ENCODE measurements at regions not wholly inside any gene's neighbourhood (a gene's known extent, or its start where the extent isn't known, plus 50 kb on each side); places are given as distances from the start of the nearest gene placed in this dataset.

GRCh38 chr5:4651806-4652565, 488.1 kb upstream of the ADAMTS16 start:
- no peak overlapping the region for H3K4me3 ChIP-seq (ENCODE audit: low read depth, low read length)
- TF ChIP-seq CTCF (IDR thresholded peaks at IDR 0.05; ENCODE audit: low read depth, low read length, missing control alignments), result no peak
- H3K27ac ChIP-seq, result no peak overlapping the region
- H3K36me3 ChIP-seq (replicated peaks), result no peaks in the 10 kb centered on the region
- in situ Hi-C loops (cut with HindIII; ENCODE audit: low pct_ligation_motif_present, low sequenced_read_pairs), result no loop called here
- DNase-seq, result no peak
- no peaks in the 10 kb centered on the region for H3K27me3 ChIP-seq (replicated peaks)

GRCh38 chr5:4653475-4653874, 486.7 kb upstream of the ADAMTS16 start:
- no peak for DNase-seq
- in situ Hi-C loops (cut with HindIII; ENCODE audit: low pct_ligation_motif_present, low sequenced_read_pairs), result no loop called here

GRCh38 chr5:4659851-4660250, 480.3 kb upstream of the ADAMTS16 start:
- no peaks in the 10 kb centered on the region for H3K27me3 ChIP-seq (replicated peaks)
- DNase-seq, result no peak
- no peak for TF ChIP-seq CTCF (IDR thresholded peaks at IDR 0.05; ENCODE audit: low read depth, low read length, missing control alignments)
- in situ Hi-C loops (cut with HindIII; ENCODE audit: low pct_ligation_motif_present, low sequenced_read_pairs), result no loop called here
- H3K4me3 ChIP-seq (ENCODE audit: low read depth, low read length), result no peak overlapping the region
- no peak overlapping the region for H3K27ac ChIP-seq
- no peaks in the 10 kb centered on the region for H3K36me3 ChIP-seq (replicated peaks)

More at GRCh38 chr5:4653475-4653874, 486.7 kb upstream of the ADAMTS16 start:
- TF ChIP-seq CTCF (IDR thresholded peaks at IDR 0.05; ENCODE audit: low read depth, low read length, missing control alignments), result no peak
- Histone ChIP-seq H3K27me3 (replicated peaks) (no peaks in the 10 kb centered on the region), H3K27ac (no peak overlapping the region), H3K4me3 (ENCODE audit: low read depth, low read length) (no peak overlapping the region), H3K36me3 (replicated peaks) (no peaks in the 10 kb centered on the region)

- Histone ChIP-seq H3K27me3 (replicated peaks) (no peaks in the 10 kb centered on the region), H3K27ac (no peak overlapping the region), H3K36me3 (replicated peaks) (no peaks in the 10 kb centered on the region), H3K4me3 (ENCODE audit: low read depth, low read length) (no peak overlapping the region)
- in situ Hi-C loops (cut with HindIII; ENCODE audit: low pct_ligation_motif_present, low sequenced_read_pairs), result no loop called here
- DNase-seq, result no peak
- no peak for TF ChIP-seq CTCF (IDR thresholded peaks at IDR 0.05; ENCODE audit: low read depth, low read length, missing control alignments)
These were observed 478.8 kb upstream of the ADAMTS16 start for GRCh38 chr5:4661326-4661725.

GRCh38 chr5:4661836-4662235, 478.3 kb upstream of the ADAMTS16 start:
- Histone ChIP-seq H3K36me3 (replicated peaks) (no peaks in the 10 kb centered on the region), H3K4me3 (ENCODE audit: low read depth, low read length) (no peak overlapping the region), H3K27me3 (replicated peaks) (no peaks in the 10 kb centered on the region), H3K27ac (no peak overlapping the region)
- in situ Hi-C loops (cut with HindIII; ENCODE audit: low pct_ligation_motif_present, low sequenced_read_pairs), result no loop called here
- TF ChIP-seq CTCF (IDR thresholded peaks at IDR 0.05; ENCODE audit: low read depth, low read length, missing control alignments), result no peak
- no peak for DNase-seq

- H3K4me3 ChIP-seq (ENCODE audit: low read depth, low read length), result no peak overlapping the region
- no peak for DNase-seq
- in situ Hi-C loops (cut with HindIII; ENCODE audit: low pct_ligation_motif_present, low sequenced_read_pairs), result no loop called here
- no peaks in the 10 kb centered on the region for H3K27me3 ChIP-seq (replicated peaks)
- no peak overlapping the region for H3K27ac ChIP-seq
- TF ChIP-seq CTCF (IDR thresholded peaks at IDR 0.05; ENCODE audit: low read depth, low read length, missing control alignments), result no peak
- H3K36me3 ChIP-seq (replicated peaks), result no peaks in the 10 kb centered on the region
These were observed 477.4 kb upstream of the ADAMTS16 start for GRCh38 chr5:4662756-4663155.
